Pancreas (tissue), 10 donors: ENCODE measurements at regions not wholly inside any gene's neighbourhood (a gene's known extent, or its start where the extent isn't known, plus 50 kb on each side); places are given as distances from the start of the nearest gene placed in this dataset.

Experiments
- ATAC-seq, 4 donors: fragments of 200-7000 bp; cut with Tn5 transposase; one replicate each; pipeline versions ENCODE4 v1.8.0 to v1.9.1; 2020; ENCODE audit warnings: mild to moderate bottlenecking in 4 of 4, moderate library complexity in 4 of 4
- DNase-seq, 6 donors: peaks; one replicate each; pipeline ENCODE4 v3.0.0-alpha.2; 2020
- FAIRE-seq: peaks from 2 replicates; lab custom pipeline; 2012; peaks lifted over from hg19 to GRCh38; lab: Jason Lieb, UNC
- H3K27ac ChIP-seq, 4 donors: fragments of 200-600 bp; sonication (generic); 1 replicate in 3 of 4; 2 replicates in 1 of 4; pipeline versions ENCODE4 v1.5.0 to v1.8.0; 2020
- H3K27me3 ChIP-seq, 4 donors: fragments of 200-600 bp; one replicate each; pipeline ENCODE4 v1.8.0; 2021
- H3K36me3 ChIP-seq, 3 donors: fragments of 200-600 bp; sonication (generic) in 1 of 3; one replicate each; pipeline versions ENCODE4 v1.5.0 to v1.8.0; 2020 to 2021
- H3K4me1 ChIP-seq, 3 donors: fragments of 200-600 bp; one replicate each; pipeline ENCODE4 v1.8.0; 2021
- H3K4me3 ChIP-seq, 4 donors: fragments of 200-600 bp; sonication (generic) in 2 of 4; one replicate each; pipeline versions ENCODE4 v1.5.0 to v1.8.0; 2020 to 2021
- H3K9me3 ChIP-seq, 4 donors: fragments of 200-600 bp; one replicate each; pipeline ENCODE4 v1.8.0; 2021
- CTCF ChIP-seq, 4 donors: fragments of 200-600 bp; sonication (generic) in 3 of 4; IDR thresholded peaks; one replicate each; pipeline versions ENCODE4 v1.5.0 to v1.8.0; 2021; ENCODE audit warnings: antibody characterized with exemption in 4 of 4
- WGBS, 2 donors: extraction: QIAGEN DNeasy Blood & Tissue Kit; methylation state at CpG; one replicate each; pipeline ENCODE4 v1.1.7; 2013; 5-methylcytosine and 5-hydroxymethylcytosine counted together
- intact Hi-C, 3 donors: fragments of 100-400 bp; cut with DNase I; formaldehyde crosslinking; loops; one replicate each; pipeline versions ENCODE4 v1.11.1 to v1.14.2; 2022
- donor health status: healthy with polysubstance abuse.
- donor health status: DM: no; HTN: no; CAD: no; lungs with moderate emphysema.
- donor health status: DM: no; HTN: no; CAD: no.
- donor health status: control.
- donor health status: control.
- donor health status: Bipolar disorder and iron deficiency.
- donor health status: DM: yes; HTN: yes; CAD: no.
- donor health status: DM: no; HTN: no; CAD: no.
- donor health status: DM: no; HTN: no; CAD: no.
- donor health status: DM: yes; HTN: yes; CAD: no.

GRCh38 chr3:64351713-64352638 lies 126.7 kb upstream of the PRICKLE2 start:
- no peak overlapping the region for H3K27ac ChIP-seq
- no peaks in the 10 kb centered on the region for H3K36me3 ChIP-seq
- no peaks in the 10 kb centered on the region for H3K9me3 ChIP-seq
- WGBS, 2 donors = 77% methylated on average over 7 of the region's 7 CpGs
- FAIRE-seq (no peak), DNase-seq (peak in 2 of 6 donors; percentile 18 to 32), ATAC-seq (peak in 3 of 4 donors; percentile 60 to 72 (median 68))
- intact Hi-C loops = no loop called here
- H3K4me1 ChIP-seq = peaks cover 0 to 9% (median 0%) of the 10 kb centered on the region in 3 donors
- TF ChIP-seq CTCF (IDR thresholded peaks at IDR 0.05) = no peak
- no peaks in the 10 kb centered on the region for H3K27me3 ChIP-seq
- no peak overlapping the region for H3K4me3 ChIP-seq

GRCh38 chr3:64349551-64349950 lies 124.3 kb upstream of the PRICKLE2 start:
- Histone ChIP-seq H3K4me3 (no peak overlapping the region), H3K27ac (no peak overlapping the region), H3K36me3 (no peaks in the 10 kb centered on the region), H3K27me3 (no peaks in the 10 kb centered on the region), H3K4me1 (peaks cover 5 to 12% (median 7%) of the 10 kb centered on the region in 3 donors), H3K9me3 (no peaks in the 10 kb centered on the region)
- TF ChIP-seq CTCF (IDR thresholded peaks at IDR 0.05) = no peak
- no peak for ATAC-seq
- 86 to 89% methylated on average over 6 of the region's 6 CpGs for WGBS, 2 donors
- no peak for DNase-seq
- intact Hi-C loops = no loop called here
- no peak for FAIRE-seq

GRCh38 chr3:64345371-64345770 lies 120.1 kb upstream of the PRICKLE2 start:
- Histone ChIP-seq H3K4me1 (peaks cover 3 to 7% (median 5%) of the 10 kb centered on the region in 3 donors), H3K9me3 (no peaks in the 10 kb centered on the region), H3K27me3 (no peaks in the 10 kb centered on the region), H3K4me3 (no peak overlapping the region), H3K27ac (no peak overlapping the region), H3K36me3 (no peaks in the 10 kb centered on the region)
- WGBS, 2 donors = 9 to 13% methylated on average over 2 of the region's 2 CpGs
- ATAC-seq (peak; percentile 67 to 84 (median 78)), FAIRE-seq (peak; percentile 29), DNase-seq (peak in 1 of 6 donors; percentile 11)
- no peak for TF ChIP-seq CTCF (IDR thresholded peaks at IDR 0.05)
- intact Hi-C loops = no loop called here

- ATAC-seq = peak in 3 of 4 donors; percentile 23 to 44 (median 43)
- DNase-seq = no peak
- FAIRE-seq = no peak
- intact Hi-C loops = no loop called here
- Histone ChIP-seq H3K27ac (no peak overlapping the region), H3K4me1 (peaks cover 3 to 7% (median 5%) of the 10 kb centered on the region in 3 donors), H3K27me3 (no peaks in the 10 kb centered on the region), H3K36me3 (no peaks in the 10 kb centered on the region), H3K4me3 (no peak overlapping the region), H3K9me3 (no peaks in the 10 kb centered on the region)
- TF ChIP-seq CTCF (IDR thresholded peaks at IDR 0.05) = no peak
- WGBS, 2 donors = 83 to 86% methylated on average over 4 of the region's 4 CpGs
Observed at GRCh38 chr3:64344721-64345207, 119.5 kb upstream of the PRICKLE2 start.
